ENCODE measurements at regions not wholly inside any gene's neighbourhood (a gene's known extent, or its start where the extent isn't known, plus 50 kb on each side); places are given as distances from the start of the nearest gene placed in this dataset.

DNA sequence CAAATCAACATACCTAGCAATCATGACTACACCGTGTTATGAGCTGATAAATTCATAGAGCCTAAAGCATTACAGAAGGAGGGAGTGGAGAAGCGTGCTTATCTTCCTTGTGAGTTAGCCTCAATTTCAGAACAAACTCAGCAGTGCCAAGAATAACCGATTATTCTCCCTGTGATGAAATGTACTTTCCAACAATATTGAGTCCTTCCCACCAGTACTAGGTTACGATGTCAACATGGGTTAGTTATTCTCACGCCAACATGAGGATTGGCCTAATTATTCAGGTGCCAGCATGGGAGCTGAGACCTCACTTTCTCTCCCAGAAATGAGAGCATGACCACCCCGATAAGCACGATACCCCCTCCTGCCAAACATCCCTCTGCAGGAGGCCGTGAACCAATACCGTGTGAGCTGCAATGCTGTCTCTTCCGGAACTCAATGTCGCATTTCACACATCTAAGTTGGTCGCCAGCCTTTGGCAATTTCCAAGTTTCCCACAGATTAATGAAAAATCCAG, 193.7 kb downstream of the ENC1 start (continued):
- TF ChIP-seq ZNF114 (CRISPR knock-in tag; IDR thresholded peaks at IDR 0.05): no peak
- no peak for TF ChIP-seq STAT1 (IDR thresholded peaks at IDR 0.05; ENCODE audit: unreplicated experiment)
- no peak for TF ChIP-seq CREB1 (CRISPR knock-in tag; IDR thresholded peaks at IDR 0.05; ENCODE audit: low read depth)
- TF ChIP-seq POLR2AphosphoS5 (IDR thresholded peaks at IDR 0.05; ENCODE audit: low read depth): no peak

DNA sequence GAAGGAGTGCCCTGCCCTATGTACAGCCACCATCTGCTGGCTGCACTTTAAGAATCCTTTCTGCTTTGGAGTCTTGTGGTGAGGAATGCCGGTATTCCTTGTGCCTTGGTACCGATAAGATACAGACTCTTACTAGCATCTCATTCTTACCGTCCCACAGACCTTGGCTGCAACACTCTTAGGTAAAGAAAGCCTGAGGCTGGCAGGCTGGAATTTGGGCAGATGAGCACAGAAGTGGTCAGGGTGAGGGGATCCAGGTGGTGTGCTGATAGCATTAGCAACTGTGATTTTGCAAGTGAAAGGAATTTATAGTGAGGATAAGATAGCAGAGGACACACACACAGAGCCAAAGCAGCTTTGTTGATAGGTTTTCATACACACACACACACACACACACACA, 198.1 kb downstream of the ENC1 start:
- H3K9me2 ChIP-seq (ENCODE audit: insufficient read depth): no peaks in the 10 kb centered on the region; the same call in 1 of the 2 replicates
- H3K27me3 ChIP-seq (ENCODE audit: insufficient read depth): no peaks in the 10 kb centered on the region
- H3K27ac ChIP-seq (ENCODE audit: low read depth): no peak overlapping the region
- Mint-ChIP-seq H3K36me3 (ENCODE audit: low read depth) (no peaks in the 10 kb centered on the region), H3K4me3 (no peak overlapping the region), H3K27me3 (ENCODE audit: insufficient read depth, low read depth, poor library complexity) (peaks cover 2% of the 10 kb centered on the region), H3K4me1 (peaks cover 9% of the 10 kb centered on the region), H3K9me3 (peaks cover 3% of the 10 kb centered on the region; the same call in 1 of the 3 replicates), H3K27ac (no peak overlapping the region)
- no peak overlapping the region for H2AFZ ChIP-seq
- H3F3A ChIP-seq (replicated peaks; ENCODE audit: low read depth): no peaks in the 10 kb centered on the region
- H3K79me2 ChIP-seq (replicated peaks; ENCODE audit: insufficient read depth): no peaks in the 10 kb centered on the region
- ATAC-seq (peak; percentile 87), DNase-seq (ENCODE audit: low spot score) (peak; percentile 41)
- H3K4me3 ChIP-seq: no peak overlapping the region
- no peak for TF ChIP-seq ZNF331 (CRISPR knock-in tag; IDR thresholded peaks at IDR 0.05; ENCODE audit: low read depth)
- TF ChIP-seq EZH2phosphoT487 (IDR thresholded peaks at IDR 0.05; ENCODE audit: unreplicated experiment): no peak
- no peak for TF ChIP-seq STAT1 (IDR thresholded peaks at IDR 0.05; ENCODE audit: unreplicated experiment)
- TF ChIP-seq, protein P1, sequence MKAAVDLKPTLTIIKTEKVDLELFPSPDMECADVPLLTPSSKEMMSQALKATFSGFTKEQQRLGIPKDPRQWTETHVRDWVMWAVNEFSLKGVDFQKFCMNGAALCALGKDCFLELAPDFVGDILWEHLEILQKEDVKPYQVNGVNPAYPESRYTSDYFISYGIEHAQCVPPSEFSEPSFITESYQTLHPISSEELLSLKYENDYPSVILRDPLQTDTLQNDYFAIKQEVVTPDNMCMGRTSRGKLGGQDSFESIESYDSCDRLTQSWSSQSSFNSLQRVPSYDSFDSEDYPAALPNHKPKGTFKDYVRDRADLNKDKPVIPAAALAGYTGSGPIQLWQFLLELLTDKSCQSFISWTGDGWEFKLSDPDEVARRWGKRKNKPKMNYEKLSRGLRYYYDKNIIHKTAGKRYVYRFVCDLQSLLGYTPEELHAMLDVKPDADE (IDR thresholded peaks at IDR 0.05): no peak
- no peak for TF ChIP-seq EZH2 (IDR thresholded peaks at IDR 0.05; ENCODE audit: low read depth, unreplicated experiment)
- TF ChIP-seq NANOG (IDR thresholded peaks at IDR 0.05; ENCODE audit: borderline replicate concordance): no peak
- TF ChIP-seq CREB1 (CRISPR knock-in tag; IDR thresholded peaks at IDR 0.05; ENCODE audit: low read depth): no peak
- TF ChIP-seq, protein P2, sequence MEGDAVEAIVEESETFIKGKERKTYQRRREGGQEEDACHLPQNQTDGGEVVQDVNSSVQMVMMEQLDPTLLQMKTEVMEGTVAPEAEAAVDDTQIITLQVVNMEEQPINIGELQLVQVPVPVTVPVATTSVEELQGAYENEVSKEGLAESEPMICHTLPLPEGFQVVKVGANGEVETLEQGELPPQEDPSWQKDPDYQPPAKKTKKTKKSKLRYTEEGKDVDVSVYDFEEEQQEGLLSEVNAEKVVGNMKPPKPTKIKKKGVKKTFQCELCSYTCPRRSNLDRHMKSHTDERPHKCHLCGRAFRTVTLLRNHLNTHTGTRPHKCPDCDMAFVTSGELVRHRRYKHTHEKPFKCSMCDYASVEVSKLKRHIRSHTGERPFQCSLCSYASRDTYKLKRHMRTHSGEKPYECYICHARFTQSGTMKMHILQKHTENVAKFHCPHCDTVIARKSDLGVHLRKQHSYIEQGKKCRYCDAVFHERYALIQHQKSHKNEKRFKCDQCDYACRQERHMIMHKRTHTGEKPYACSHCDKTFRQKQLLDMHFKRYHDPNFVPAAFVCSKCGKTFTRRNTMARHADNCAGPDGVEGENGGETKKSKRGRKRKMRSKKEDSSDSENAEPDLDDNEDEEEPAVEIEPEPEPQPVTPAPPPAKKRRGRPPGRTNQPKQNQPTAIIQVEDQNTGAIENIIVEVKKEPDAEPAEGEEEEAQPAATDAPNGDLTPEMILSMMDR (conservative IDR thresholded peaks at IDR 0.05; ENCODE audit: low read depth in 2 of 2): no peak
- no peak for TF ChIP-seq POLR2AphosphoS5 (IDR thresholded peaks at IDR 0.05; ENCODE audit: low read depth)
- TF ChIP-seq JUNB (IDR thresholded peaks at IDR 0.05; ENCODE audit: unreplicated experiment): no peak
- no peak for TF ChIP-seq ZNF114 (CRISPR knock-in tag; IDR thresholded peaks at IDR 0.05)
- TF ChIP-seq, protein P3, sequence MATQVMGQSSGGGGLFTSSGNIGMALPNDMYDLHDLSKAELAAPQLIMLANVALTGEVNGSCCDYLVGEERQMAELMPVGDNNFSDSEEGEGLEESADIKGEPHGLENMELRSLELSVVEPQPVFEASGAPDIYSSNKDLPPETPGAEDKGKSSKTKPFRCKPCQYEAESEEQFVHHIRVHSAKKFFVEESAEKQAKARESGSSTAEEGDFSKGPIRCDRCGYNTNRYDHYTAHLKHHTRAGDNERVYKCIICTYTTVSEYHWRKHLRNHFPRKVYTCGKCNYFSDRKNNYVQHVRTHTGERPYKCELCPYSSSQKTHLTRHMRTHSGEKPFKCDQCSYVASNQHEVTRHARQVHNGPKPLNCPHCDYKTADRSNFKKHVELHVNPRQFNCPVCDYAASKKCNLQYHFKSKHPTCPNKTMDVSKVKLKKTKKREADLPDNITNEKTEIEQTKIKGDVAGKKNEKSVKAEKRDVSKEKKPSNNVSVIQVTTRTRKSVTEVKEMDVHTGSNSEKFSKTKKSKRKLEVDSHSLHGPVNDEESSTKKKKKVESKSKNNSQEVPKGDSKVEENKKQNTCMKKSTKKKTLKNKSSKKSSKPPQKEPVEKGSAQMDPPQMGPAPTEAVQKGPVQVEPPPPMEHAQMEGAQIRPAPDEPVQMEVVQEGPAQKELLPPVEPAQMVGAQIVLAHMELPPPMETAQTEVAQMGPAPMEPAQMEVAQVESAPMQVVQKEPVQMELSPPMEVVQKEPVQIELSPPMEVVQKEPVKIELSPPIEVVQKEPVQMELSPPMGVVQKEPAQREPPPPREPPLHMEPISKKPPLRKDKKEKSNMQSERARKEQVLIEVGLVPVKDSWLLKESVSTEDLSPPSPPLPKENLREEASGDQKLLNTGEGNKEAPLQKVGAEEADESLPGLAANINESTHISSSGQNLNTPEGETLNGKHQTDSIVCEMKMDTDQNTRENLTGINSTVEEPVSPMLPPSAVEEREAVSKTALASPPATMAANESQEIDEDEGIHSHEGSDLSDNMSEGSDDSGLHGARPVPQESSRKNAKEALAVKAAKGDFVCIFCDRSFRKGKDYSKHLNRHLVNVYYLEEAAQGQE (IDR thresholded peaks at IDR 0.05; ENCODE audit: unreplicated experiment): no peak
- TF ChIP-seq, protein P4, sequence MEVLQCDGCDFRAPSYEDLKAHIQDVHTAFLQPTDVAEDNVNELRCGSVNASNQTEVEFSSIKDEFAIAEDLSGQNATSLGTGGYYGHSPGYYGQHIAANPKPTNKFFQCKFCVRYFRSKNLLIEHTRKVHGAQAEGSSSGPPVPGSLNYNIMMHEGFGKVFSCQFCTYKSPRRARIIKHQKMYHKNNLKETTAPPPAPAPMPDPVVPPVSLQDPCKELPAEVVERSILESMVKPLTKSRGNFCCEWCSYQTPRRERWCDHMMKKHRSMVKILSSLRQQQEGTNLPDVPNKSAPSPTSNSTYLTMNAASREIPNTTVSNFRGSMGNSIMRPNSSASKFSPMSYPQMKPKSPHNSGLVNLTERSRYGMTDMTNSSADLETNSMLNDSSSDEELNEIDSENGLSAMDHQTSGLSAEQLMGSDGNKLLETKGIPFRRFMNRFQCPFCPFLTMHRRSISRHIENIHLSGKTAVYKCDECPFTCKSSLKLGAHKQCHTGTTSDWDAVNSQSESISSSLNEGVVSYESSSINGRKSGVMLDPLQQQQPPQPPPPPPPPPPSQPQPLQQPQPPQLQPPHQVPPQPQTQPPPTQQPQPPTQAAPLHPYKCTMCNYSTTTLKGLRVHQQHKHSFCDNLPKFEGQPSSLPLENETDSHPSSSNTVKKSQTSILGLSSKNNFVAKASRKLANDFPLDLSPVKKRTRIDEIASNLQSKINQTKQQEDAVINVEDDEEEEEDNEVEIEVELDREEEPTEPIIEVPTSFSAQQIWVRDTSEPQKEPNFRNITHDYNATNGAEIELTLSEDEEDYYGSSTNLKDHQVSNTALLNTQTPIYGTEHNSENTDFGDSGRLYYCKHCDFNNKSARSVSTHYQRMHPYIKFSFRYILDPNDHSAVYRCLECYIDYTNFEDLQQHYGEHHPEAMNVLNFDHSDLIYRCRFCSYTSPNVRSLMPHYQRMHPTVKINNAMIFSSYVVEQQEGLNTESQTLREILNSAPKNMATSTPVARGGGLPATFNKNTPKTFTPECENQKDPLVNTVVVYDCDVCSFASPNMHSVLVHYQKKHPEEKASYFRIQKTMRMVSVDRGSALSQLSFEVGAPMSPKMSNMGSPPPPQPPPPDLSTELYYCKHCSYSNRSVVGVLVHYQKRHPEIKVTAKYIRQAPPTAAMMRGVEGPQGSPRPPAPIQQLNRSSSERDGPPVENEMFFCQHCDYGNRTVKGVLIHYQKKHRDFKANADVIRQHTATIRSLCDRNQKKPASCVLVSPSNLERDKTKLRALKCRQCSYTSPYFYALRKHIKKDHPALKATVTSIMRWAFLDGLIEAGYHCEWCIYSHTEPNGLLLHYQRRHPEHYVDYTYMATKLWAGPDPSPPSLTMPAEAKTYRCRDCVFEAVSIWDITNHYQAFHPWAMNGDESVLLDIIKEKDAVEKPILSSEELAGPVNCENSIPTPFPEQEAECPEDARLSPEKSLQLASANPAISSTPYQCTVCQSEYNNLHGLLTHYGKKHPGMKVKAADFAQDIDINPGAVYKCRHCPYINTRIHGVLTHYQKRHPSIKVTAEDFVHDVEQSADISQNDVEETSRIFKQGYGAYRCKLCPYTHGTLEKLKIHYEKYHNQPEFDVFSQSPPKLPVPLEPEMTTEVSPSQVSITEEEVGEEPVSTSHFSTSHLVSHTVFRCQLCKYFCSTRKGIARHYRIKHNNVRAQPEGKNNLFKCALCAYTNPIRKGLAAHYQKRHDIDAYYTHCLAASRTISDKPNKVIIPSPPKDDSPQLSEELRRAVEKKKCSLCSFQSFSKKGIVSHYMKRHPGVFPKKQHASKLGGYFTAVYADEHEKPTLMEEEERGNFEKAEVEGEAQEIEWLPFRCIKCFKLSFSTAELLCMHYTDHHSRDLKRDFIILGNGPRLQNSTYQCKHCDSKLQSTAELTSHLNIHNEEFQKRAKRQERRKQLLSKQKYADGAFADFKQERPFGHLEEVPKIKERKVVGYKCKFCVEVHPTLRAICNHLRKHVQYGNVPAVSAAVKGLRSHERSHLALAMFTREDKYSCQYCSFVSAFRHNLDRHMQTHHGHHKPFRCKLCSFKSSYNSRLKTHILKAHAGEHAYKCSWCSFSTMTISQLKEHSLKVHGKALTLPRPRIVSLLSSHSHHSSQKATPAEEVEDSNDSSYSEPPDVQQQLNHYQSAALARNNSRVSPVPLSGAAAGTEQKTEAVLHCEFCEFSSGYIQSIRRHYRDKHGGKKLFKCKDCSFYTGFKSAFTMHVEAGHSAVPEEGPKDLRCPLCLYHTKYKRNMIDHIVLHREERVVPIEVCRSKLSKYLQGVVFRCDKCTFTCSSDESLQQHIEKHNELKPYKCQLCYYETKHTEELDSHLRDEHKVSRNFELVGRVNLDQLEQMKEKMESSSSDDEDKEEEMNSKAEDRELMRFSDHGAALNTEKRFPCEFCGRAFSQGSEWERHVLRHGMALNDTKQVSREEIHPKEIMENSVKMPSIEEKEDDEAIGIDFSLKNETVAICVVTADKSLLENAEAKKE (CRISPR knock-in tag; IDR thresholded peaks at IDR 0.05): no peak
- H3K36me3 ChIP-seq (ENCODE audit: insufficient read depth): no peaks in the 10 kb centered on the region
- H3K4me2 ChIP-seq: no peak overlapping the region
- H3K4me1 ChIP-seq (ENCODE audit: insufficient read depth): 0 out of 2 replicates have a peak, but pooled peaks cover 5% of the 10 kb centered on the region
- H4K20me1 ChIP-seq (replicated peaks; ENCODE audit: insufficient read depth): no peaks in the 10 kb centered on the region

Measured in GM23338 (cell line).